DMS153 treated with DMSO at 0.1 percent for 48 hours (cell line): ENCODE measurements at regions not wholly inside any gene's neighbourhood (a gene's known extent, or its start where the extent isn't known, plus 50 kb on each side); places are given as distances from the start of the nearest gene placed in this dataset.

Source experiments
- DNase-seq: peaks from one replicate; lab custom pipeline; 2025; ENCODE audit not compliant: unreplicated experiment; lab: John Stamatoyannopoulos, UW

DNA sequence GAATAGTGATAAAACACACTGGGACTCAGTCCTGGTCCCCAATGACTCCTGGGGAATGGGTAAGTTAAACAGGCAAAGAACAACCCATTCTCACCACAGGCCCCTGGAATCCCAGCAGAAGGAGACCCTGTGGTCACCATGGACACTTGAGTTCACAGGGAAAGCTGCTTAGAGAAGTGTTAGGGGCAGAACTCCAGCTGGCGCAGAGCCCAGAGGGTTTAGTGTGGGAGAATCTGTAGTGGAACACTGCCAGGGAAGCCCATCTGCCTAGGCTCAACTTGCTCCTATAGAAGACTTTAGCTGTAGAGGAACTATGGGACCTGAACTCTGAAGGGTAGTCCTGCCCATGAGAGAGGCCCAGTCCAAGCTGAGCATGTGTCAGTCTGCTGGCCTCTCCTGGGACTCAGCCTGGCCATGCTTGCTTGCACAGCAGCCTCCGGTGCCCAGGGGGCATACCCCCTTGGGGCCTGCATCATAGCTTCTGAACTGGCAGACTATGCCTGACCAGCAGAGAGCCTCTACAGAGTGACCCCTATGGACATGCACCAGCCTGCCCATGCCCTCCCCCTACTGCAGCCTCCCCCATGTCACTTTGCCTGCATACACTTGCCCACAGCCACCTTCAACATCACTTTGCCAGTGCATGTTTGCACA is 343.5 kb downstream of the IDS start:
- no peak for DNase-seq

DNA sequence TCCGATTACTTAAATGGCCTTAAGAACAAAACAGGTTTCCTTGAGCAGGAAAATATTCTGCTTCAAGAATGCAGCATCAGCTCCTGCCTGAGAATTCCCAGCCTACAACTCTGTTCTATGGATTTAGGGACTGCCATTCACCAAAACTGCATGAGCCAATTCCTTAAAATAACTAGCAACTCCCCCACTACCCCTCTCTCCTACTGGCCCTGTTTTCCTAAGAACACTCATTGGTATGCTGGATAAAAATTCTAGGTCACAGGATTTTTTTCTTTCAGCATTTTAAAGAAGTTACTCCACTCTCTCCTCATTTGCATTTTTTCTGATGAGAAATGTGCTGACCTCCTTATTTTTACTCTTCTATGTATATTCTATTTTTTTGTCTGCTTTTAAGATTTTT is 347.1 kb downstream of the IDS start:
- no peak for DNase-seq

DNA sequence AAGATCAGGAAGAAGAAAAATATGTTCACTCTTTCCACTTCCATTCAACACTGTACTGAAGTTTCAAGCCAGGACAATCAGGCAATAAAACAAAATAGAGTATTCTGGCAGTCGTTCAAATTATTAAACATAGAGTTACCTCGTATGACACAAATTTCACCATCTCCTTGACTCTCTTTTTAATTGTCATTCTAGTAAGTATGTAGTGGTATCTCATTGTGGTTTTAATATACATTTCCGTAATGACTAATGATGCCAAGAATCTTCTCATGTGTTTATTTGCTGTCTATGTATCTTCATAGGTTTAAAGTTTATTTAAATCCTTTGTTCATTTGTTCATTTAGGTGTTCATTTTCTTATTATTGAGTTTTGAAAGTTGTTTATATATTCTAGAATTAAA is 352.2 kb downstream of the IDS start:
- DNase-seq = no peak

DNA sequence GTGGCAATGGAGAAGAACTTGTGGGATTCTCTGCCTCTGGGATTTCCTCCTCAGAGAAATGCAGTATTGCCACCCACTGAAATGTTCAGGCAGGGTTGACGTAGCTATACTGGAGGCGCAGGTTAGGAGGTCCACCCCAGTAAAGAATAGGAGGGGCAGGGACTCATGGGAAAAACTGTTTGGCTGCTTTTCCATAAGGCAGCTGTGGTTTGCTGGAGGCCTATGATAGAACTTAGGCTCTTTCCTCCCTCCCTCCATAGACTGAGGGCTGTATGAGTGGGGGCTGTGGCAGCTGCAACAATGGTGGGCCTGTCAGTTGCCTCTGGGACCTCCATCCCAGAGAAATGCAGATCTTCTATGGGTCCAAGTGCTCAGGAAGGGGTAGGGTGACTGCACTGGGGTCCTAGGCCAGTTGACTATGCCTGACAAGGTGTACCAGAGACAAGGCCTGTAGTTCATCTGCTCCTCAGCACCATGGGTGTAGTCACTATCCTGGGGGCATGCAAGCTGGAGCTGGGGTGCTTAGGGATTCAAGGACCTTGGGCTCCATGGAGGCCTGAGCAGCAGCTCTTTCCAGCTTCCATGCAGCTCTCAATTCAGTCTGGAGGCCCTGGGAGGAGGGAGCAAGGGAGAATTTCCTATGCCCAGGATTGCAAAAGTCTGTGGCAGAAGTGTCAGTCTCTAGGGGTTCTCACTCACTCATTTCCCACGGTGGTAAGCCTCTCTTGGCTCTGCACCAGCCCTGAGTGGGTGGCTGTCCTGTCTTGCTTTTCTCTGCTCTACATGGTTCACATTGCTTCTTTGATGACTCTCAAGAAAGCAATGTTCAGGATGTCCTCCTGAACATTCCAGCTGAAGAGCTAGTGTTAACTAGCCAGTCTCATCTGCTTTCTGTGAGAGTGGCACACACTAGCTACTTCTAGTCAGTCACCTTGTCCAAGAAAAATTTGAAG is 353.0 kb downstream of the IDS start:
- DNase-seq = no peak

DNA sequence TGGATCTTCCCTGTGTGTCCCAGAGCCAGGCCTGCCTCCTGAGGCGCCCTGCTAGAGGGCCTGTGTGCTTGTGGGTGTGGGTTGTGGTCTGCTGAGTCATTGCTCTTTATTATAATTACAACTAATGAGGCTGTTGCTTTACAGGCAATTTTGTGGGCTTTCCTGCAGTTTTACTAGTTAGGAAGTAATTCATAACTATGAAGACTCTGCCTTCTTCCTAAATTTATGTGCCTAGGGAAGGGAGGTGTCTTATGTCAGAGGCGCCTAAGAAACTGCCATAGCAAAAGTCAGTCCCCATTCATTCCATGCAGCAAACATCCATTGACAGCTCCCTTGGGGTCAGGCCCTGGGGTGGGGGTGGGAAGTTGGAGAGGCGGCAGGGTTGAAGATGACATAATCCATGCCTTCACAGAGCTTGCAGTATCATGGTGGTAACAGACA is 359.2 kb downstream of the IDS start:
- no peak for DNase-seq

DNA sequence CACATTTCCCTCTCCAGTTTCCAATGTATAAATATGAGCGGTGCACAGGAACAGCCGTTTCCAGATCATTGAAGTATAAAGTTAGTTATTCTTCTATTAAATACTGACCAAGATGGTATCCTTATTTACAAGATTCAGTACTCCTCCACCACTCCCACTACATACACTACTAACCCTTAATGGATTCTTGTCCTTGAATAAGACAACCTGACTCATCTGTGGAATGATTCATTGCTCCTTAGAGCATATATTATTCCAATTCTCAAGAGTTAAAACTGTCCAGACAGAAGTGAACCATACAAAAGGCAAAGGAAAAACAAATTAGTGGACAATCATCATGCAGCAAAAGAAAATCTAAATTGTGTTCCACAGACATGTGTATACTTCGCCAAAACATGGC is 373.3 kb downstream of the IDS start:
- no peak for DNase-seq

DNA sequence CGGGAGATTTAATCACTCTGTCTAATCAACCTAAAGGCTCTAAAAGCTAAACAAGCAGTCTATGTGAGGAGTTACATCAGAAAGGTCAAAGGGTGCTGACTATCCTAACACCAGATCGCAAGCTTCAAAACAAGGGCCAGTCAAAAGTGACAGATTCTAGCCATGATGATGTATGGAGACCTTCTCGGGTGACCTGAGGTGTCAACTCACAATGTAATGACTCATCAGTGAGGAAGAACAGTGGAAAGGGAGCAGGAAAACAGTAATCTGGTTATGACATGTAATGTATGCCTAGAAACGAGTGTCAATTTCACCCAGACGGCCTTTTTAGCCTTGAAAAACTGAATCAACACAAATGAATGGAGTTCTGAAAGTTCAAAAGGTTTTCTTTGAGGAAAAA is 375.3 kb downstream of the IDS start:
- no peak for DNase-seq

DNA sequence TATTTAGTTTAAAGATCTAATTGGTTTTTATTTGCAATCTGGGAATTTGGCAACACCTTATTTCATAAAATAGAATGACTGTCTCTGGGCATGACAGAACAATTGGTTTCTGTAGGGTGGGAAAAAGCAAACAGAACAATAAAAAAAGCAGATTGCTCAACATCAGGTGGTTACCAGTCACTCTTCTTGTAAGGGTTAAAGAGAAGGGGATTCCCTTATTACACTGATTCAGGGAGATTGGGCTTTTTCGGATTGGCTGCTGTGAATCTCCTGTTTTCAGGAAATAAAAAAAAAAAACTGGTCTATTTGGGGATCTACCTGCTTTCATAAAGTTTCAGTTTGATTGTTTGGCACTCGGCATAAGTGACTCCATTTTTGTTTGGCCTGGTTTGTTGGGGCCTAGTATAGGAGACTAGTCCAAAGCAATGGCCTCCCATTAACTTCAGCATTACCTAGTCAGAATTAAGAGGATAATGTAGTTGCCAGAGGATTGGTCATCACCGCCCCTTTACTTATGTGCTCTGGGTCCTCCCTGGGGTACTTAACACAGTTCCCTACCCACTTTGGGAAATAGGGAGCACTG is 380.5 kb downstream of the IDS start:
- DNase-seq = no peak

DNA sequence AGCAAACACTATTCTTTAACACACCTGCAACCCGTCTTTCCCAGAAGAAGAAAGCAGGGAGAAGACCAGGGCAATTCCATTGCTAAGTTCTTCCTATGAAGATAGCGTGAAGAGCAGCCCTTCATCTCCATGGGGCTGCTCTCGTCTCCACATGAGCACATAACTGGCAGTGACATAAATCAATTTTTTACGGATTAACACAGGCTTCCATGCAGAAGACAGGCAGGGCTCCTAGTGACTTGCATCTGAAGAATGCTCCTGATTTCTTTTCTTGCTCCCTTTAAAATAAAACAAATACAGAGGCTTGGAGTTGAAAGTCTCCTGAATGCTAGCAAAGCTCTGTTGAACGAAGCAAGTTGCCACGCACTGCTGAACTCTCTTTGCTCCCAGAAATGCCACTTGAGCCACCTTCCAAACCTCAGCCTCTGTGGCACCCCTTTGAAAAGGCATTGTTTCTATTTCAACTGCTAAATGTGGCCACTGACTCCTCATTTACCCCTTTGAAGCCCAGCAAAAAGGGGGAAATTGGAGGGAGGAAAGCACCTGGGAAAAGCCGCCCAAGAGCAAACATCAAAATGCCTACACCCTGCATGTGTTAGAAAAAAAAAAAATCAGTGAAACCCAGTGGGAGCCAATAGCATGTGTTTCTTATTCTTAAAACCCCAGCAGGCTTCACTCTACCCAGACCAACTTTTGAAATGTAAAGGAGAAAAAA is 383.7 kb downstream of the IDS start:
- no peak for DNase-seq

DNA sequence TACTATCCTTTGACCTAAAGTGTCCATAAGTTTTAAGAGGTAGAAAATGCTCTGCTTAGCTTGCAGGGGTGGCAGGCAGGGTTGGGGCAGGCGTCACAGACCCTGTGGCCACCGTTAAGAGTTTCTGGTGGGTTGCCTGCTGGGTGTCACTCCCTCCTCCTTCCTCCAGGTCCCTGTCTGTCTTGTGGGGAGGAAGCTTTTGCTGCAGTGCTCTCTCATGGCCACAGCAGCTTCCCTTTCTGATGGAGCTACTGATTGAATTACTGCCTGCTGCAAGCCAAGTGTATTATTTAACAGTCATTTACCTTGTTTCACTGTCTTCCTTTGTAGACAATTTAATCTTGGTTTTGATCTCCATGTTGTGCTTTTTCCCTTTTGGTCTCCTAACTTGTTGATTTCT is 384.6 kb downstream of the IDS start:
- DNase-seq = no peak

DNA sequence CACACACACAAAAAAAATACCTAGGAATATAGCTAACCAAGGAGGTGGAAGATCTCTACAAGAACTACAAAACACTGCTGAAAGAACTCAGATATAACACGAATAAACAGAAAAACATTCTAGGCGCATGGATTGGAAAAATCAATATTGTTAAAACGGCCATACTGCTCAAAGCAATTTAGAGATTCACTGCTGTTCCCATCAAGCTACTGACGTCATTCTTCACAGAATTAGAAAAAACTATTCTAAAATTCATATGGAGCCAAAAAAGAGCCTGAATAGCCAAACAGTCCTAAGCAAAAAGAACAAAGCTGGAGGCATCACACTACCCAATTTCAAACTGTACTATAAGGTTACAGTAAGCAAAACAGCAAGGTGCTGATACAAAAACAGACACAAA is 390.2 kb downstream of the IDS start:
- no peak for DNase-seq

DNA sequence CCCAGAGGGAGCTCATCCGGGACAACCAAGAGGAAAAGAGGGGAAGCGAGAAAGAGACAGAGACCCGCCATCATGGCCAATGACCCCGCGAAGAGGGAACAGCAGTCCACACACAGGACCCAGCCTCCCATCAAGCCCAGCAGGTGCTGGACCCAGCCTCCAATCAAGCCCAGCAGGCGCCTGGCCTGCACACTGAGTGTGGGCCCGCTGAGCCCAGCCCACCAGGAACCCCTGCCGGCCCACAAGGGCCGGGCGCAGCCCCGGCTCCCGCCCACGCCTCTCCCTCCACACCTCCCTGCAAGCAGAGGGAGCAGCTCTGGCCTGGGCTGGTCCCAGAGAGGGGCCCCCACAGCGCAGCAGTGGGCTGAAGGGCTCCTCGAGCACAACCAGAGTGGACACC is 391.1 kb downstream of the IDS start:
- DNase-seq = no peak

DNA sequence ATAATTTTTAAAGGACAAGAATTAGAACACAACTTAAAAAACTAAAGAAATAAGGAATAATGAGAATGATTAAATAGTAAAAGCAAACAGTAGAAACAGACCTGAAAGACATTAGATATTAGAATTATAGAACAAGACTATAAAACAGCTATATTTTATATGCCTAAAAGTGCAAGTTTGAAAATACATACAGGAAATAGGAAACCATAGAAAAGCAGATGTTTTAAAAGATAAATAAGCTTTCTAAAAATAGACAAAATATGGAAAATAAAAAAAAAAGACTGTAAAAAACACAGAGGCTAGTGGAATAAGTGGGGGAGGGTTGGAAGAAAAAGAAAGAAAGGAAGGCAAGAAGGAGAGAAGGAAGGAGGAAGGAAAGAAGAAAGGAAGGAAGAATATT is 407.3 kb downstream of the IDS start:
- DNase-seq = no peak

DNA sequence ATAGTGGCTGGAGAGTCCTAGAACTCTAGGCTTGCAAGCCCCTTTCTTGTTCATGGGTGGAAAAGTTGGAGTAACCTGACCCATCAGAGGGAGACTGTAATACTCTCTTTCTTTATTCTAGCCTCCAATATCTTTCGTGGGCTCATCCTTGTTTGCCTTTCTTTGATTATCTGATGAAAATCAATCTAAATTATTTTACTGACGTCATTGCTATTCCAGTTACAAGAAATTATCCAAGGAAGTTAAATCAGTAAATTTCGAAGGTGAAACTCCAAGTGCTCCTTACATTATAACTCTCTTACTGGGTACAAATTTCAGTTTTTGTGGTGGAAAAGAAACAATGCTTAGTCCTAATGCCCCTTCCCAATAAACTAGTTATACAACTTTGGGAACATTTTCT is 412.9 kb downstream of the IDS start:
- no peak for DNase-seq

DNA sequence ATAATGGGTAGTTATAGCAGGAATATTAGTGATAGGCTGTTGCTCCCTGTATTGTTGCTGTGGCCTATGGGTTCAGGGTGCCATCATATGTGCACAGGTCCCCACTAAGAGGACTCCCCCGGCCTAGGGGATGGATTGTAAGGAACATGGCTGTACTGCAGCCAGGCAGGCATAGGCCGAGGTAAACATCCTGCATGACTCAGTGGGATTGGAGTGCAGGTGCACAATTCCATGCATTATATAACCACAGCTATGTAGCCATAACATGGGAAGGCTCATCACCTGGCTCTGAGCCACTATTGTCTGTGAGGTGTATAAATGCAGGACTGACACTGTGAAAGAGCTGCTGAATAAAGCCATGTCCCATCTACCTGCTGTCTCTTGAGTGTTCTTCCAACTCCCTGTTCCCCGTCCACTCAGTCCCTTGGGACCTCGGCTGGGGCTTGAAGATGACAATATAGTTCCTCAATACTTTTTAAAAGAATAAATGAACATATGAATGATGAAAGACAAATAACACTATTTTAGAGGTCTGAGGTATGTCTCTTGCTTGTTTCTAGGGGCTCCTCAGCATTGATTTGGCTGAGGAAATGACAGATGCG is 425.2 kb downstream of the IDS start:
- no peak for DNase-seq

DNA sequence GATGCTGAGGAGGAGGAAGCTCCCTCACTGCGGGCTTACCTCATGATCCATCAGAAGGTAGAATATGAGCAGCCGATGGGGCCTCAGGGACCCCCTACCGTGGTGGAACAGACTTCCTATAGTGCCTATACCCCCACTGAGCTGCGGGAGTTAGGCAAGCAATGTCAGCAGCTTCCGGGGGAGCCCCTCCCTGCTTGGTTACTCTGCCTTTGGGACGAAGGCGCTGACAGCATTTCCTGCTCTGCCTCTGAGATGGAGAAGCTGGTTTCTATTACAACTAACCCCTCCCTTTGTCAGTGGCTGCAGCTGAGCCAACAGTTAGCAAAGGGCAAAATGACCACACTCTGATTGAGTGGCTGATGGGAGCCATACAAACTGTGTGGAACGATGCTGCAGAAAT is 430.7 kb downstream of the IDS start:
- peak; percentile 22 for DNase-seq

DNA sequence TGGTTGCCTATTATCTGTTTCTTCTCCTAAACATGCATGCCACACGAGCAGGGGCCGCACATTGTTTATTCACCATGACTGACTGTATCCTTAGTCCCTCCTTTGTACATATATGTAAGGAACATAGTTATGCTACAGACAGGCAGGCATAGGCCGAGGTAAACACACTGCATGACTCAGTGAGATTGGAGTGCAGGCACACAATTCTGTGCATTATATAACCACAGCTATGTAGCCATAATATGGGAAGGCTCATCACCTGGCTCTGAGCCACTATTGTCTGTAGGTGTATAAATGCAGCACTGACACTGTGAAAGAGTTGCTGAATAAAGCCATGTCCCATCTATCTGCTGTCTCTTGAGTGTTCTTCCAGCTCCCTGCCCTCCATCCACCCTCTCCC is 431.6 kb downstream of the IDS start:
- no peak for DNase-seq

DNA sequence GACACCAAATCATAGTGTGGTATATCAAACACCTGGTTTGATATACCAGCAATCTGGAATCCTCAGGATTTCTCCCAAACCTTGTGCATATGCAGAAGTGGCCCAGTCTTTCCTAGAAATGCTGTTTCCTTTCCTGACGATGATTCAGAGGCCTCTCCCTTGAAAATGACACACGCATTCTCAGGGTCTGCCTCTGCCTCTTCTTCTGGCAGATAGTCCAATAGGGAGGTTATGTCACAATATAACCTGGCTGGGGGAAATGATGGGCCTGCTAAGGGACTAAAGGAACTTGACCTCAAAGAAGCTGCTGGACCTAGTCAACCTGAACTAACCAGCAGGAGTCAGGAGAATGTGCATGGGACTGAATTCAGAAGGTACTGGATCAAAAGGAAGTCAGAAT is 435.2 kb downstream of the IDS start:
- no peak for DNase-seq

DNA sequence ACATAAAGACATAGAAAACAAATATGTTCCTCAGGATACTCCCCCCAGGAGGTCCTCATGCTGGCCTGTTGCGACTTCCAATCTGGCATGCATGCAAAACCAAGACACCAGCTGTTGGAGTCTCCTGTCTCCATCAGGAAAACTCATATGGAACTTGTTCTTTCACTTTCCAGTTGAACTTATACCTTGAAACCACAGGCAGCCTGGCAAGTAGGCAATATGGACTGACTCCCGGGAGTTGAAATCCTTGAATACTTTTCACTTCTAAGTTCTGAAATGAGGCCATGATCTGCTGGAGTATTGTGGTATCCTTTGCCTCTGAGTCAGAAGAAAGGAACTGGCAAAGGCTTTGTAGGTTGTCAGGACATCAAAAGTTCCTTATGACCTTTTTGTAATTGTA is 444.2 kb downstream of the IDS start:
- DNase-seq = no peak
